Endothelial cell of umbilical vein (primary cell): ENCODE measurements at regions not wholly inside any gene's neighbourhood (a gene's known extent, or its start where the extent isn't known, plus 50 kb on each side); places are given as distances from the start of the nearest gene placed in this dataset.

Experiments
- BruUV-seq: library from RNA; stranded (reverse); fragments of 400-500 nt; replicated peaks from 2 replicates; lab custom pipeline; 2021; lab: Mats Ljungman, UMichigan
- CTCF ChIA-PET: fragments of 300-600, 350-600 bp; sonication (Branson Sonifier 250); formaldehyde crosslinking; loops from one replicate; lab custom pipeline; 2021; ENCODE audit warnings: antibody characterized with exemption, inconsistent platforms; lab: Charles Lee
- POLR2A ChIA-PET: fragments of 300-600, 350-600 bp; sonication (Branson Sonifier 250); formaldehyde crosslinking; loops from one replicate; lab custom pipeline; 2021; ENCODE audit warnings: antibody characterized with exemption, inconsistent platforms; lab: Charles Lee
- DNase-seq: peaks from one replicate; pipeline ENCODE4 v3.0.0-alpha.2; 2011; ENCODE audit warnings: low read depth, low spot score
- FAIRE-seq: peaks from 2 replicates; lab custom pipeline; 2011; peaks lifted over from hg19 to GRCh38; lab: Jason Lieb, UNC
- H2AFZ ChIP-seq: 2 replicates; pipeline ENCODE4 v1.6.0; 2012; ENCODE audit warnings: low read depth, low read length, control low read depth, inconsistent platforms
- H3K27ac ChIP-seq: 2 replicates; pipeline ENCODE4 v1.5.1; 2011; ENCODE audit warnings: low read depth, mild to moderate bottlenecking, control low read depth, low read length, moderate library complexity; ENCODE audit not compliant: insufficient read depth
- H3K27me3 ChIP-seq, 2 experiments: 2 replicates each; pipeline versions ENCODE4 v1.6.0 to v1.6.1; 2011; ENCODE audit warnings: low read length in 2 of 2, mixed read lengths in 1 of 2; ENCODE audit not compliant: control insufficient read depth in 2 of 2, insufficient read depth in 2 of 2
- H3K36me3 ChIP-seq, 2 experiments: 2 replicates in 1 of 2; 3 replicates in 1 of 2; pipeline ENCODE4 v1.5.1; 2011; ENCODE audit warnings: low read length in 2 of 2, mild to moderate bottlenecking in 1 of 2, moderate library complexity in 1 of 2; ENCODE audit not compliant: control insufficient read depth in 2 of 2, insufficient read depth in 2 of 2; ENCODE audit errors: extremely low read depth in 1 of 2
- H3K4me1 ChIP-seq: 3 replicates; pipeline ENCODE4 v1.5.1; 2011; ENCODE audit warnings: mild to moderate bottlenecking, low read length; ENCODE audit not compliant: control insufficient read depth, insufficient read depth; ENCODE audit errors: extremely low read depth
- H3K4me2 ChIP-seq: 2 replicates; pipeline ENCODE4 v1.6.1; 2011; ENCODE audit warnings: low read length, control low read depth, mixed read lengths; ENCODE audit not compliant: insufficient read depth
- H3K4me3 ChIP-seq, 3 experiments: fragments of 200-600 bp in 1 of 3; sonication (generic), shearing (Covaris generic) in 1 of 3; replicated peaks in 1 of 3; 2 replicates each; pipeline ENCODE4 v1.5.1; 2011 to 2016; ENCODE audit warnings: control low read depth in 3 of 3, low read length in 3 of 3, mild to moderate bottlenecking in 2 of 3, inconsistent platforms in 1 of 3, low read depth in 1 of 3, moderate library complexity in 1 of 3; ENCODE audit not compliant: insufficient read depth in 1 of 3
- H3K79me2 ChIP-seq: 2 replicates; pipeline ENCODE4 v1.6.0; 2012; ENCODE audit warnings: low read length, inconsistent platforms; ENCODE audit not compliant: control insufficient read depth, insufficient read depth
- H3K9ac ChIP-seq: replicated peaks from 2 replicates; pipeline ENCODE3; 2011; ENCODE audit warnings: low read length, control low read depth; ENCODE audit not compliant: insufficient read depth; ENCODE audit errors: extremely low read depth
- H3K9me1 ChIP-seq: replicated peaks from 3 replicates; pipeline ENCODE4 v1.6.0; 2011; ENCODE audit warnings: mild to moderate bottlenecking, low read length; ENCODE audit not compliant: control insufficient read depth, insufficient read depth; ENCODE audit errors: extremely low read depth
- H3K9me3 ChIP-seq: replicated peaks from 2 replicates; pipeline ENCODE4 v1.5.1; 2012; ENCODE audit warnings: low read length, inconsistent platforms; ENCODE audit not compliant: control insufficient read depth, insufficient read depth
- H4K20me1 ChIP-seq: replicated peaks from 2 replicates; pipeline ENCODE3; 2011; ENCODE audit warnings: mild to moderate bottlenecking, low read length; ENCODE audit not compliant: control insufficient read depth, insufficient read depth; ENCODE audit errors: extremely low read depth
- EZH2 ChIP-seq: IDR thresholded peaks from 2 replicates; pipeline ENCODE4 v1.6.1; 2012; ENCODE audit warnings: borderline replicate concordance, low read depth, mild to moderate bottlenecking, moderate library complexity, low read length, inconsistent platforms; ENCODE audit not compliant: severe bottlenecking
- FOS ChIP-seq: IDR thresholded peaks from 2 replicates; pipeline ENCODE4 v1.6.1; 2011; ENCODE audit warnings: mild to moderate bottlenecking, low read length, moderate library complexity, borderline replicate concordance; ENCODE audit not compliant: insufficient read depth
- GATA2 ChIP-seq: IDR thresholded peaks from 2 replicates; pipeline ENCODE4 v1.7.0; 2011; ENCODE audit warnings: low read depth, mild to moderate bottlenecking, moderate library complexity, mixed read lengths, low read length; ENCODE audit not compliant: insufficient read length, insufficient read depth
- JUN ChIP-seq: IDR thresholded peaks from 2 replicates; pipeline ENCODE4 v1.6.1; 2011; ENCODE audit warnings: borderline replicate concordance, low read depth; ENCODE audit not compliant: insufficient read length, insufficient read depth
- MYC ChIP-seq: IDR thresholded peaks from one replicate; pipeline ENCODE4 v1.6.1; 2011; ENCODE audit warnings: mild to moderate bottlenecking, low read depth, low read length
- POLR2A ChIP-seq: IDR thresholded peaks from 2 replicates; pipeline ENCODE4 v1.6.1; 2012; ENCODE audit warnings: low read depth, mild to moderate bottlenecking, control low read depth, low read length
- POLR2AphosphoS5 ChIP-seq: IDR thresholded peaks from 2 replicates; pipeline ENCODE4 v1.6.1; 2012; ENCODE audit warnings: low read depth, mild to moderate bottlenecking, control low read depth, low read length, moderate library complexity; ENCODE audit not compliant: insufficient read depth
- dilution Hi-C: fragments of 300-500 bp; cut with MboI; formaldehyde crosslinking; loops from one replicate; pipeline ENCODE4 v1.15.0; 2019; ENCODE audit warnings: low sequenced_read_pairs; ENCODE audit not compliant: extremely low pct_ligation_motif_present
- intact Hi-C: fragments of 100-400 bp; cut with micrococcal nuclease; formaldehyde crosslinking; loops from one replicate; pipeline ENCODE4 v1.10.0; 2022
- TF ChIP-seq, protein P1 (sequence below), 2 donors: IDR thresholded peaks; 1 replicate in 1 of 2; 2 replicates in 1 of 2; pipeline ENCODE4 v1.5.1; 2011; ENCODE audit warnings: low read length in 2 of 2, mild to moderate bottlenecking in 2 of 2, moderate library complexity in 2 of 2, control low read depth in 1 of 2, inconsistent platforms in 1 of 2, low read depth in 1 of 2; ENCODE audit not compliant: insufficient read depth in 1 of 2; ENCODE audit errors: extremely low read depth in 1 of 2
- TF ChIP-seq, protein P2 (sequence below): IDR thresholded peaks from 2 replicates; pipeline ENCODE4 v1.6.1; 2011; ENCODE audit not compliant: insufficient read depth, insufficient read length

DNA sequence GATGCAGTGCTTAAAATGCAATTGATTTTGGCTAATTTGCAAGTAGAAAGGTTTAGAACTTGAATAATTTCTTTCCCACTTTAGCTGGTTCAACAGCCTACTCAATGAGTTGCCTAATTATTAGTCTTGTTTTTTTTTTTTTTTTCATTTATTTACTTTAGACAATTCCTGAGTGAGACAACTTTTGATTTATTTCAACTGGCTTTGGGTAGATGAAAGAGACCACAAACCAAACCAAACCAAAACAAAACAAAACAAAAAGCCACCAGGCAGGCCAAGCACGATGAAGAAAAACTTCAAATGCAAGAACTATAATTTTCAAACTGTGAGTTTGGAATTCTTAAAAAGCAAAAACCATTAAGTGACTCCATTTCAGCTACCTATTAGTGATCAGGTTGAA, 469.9 kb downstream of the GBE1 start:
- Histone ChIP-seq H3K36me3 (no peaks in the 10 kb centered on the region), H3K9me3 (no peaks in the 10 kb centered on the region), H3K27ac (no peak overlapping the region), H3K9me1 (no peaks in the 10 kb centered on the region), H4K20me1 (no peaks in the 10 kb centered on the region), H3K9ac (no peak overlapping the region), H3K4me1 (no peaks in the 10 kb centered on the region), H3K4me3 (no peak overlapping the region), H2AFZ (no peak overlapping the region), H3K79me2 (no peaks in the 10 kb centered on the region), H3K4me2 (no peak overlapping the region), H3K27me3 (no peaks in the 10 kb centered on the region)
- ChIA-PET POLR2A (no interaction called here), CTCF (interaction anchor here (1.7 kb wide), 1 partner anchor 13 kb away, joined by 6 read pairs; no protein-coding TSS in a partner anchor)
- BruUV-seq, result no TSS peak
- intact Hi-C loops (no loop called here), dilution Hi-C loops (no loop called here)
- FAIRE-seq (no peak), DNase-seq (no peak)
- no peak for TF ChIP-seq POLR2A
- no peak for TF ChIP-seq FOS
- TF ChIP-seq MYC, result no peak
- no peak for TF ChIP-seq GATA2
- no peak for TF ChIP-seq JUN
- no peak for TF ChIP-seq EZH2
- TF ChIP-seq, protein P1, sequence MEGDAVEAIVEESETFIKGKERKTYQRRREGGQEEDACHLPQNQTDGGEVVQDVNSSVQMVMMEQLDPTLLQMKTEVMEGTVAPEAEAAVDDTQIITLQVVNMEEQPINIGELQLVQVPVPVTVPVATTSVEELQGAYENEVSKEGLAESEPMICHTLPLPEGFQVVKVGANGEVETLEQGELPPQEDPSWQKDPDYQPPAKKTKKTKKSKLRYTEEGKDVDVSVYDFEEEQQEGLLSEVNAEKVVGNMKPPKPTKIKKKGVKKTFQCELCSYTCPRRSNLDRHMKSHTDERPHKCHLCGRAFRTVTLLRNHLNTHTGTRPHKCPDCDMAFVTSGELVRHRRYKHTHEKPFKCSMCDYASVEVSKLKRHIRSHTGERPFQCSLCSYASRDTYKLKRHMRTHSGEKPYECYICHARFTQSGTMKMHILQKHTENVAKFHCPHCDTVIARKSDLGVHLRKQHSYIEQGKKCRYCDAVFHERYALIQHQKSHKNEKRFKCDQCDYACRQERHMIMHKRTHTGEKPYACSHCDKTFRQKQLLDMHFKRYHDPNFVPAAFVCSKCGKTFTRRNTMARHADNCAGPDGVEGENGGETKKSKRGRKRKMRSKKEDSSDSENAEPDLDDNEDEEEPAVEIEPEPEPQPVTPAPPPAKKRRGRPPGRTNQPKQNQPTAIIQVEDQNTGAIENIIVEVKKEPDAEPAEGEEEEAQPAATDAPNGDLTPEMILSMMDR (IDR thresholded peaks at IDR 0.05; ENCODE audit: extremely low read depth in 1 of 2, insufficient read depth in 1 of 2, low read depth in 1 of 2, low read length in 2 of 2), result no peak
- no peak for TF ChIP-seq POLR2AphosphoS5
- TF ChIP-seq, protein P2, sequence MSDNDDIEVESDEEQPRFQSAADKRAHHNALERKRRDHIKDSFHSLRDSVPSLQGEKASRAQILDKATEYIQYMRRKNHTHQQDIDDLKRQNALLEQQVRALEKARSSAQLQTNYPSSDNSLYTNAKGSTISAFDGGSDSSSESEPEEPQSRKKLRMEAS, result no peak
